GM18909 (cell line): ENCODE measurements at regions not wholly inside any gene's neighbourhood (a gene's known extent, or its start where the extent isn't known, plus 50 kb on each side); places are given as distances from the start of the nearest gene placed in this dataset.
A peak's percentile ranks its signal among the peaks of the same experiment; 100 is the strongest.
"Not testable (repeated sequence)": the region's sequence is repeated elsewhere in the genome, so short reads cannot be mapped to it uniquely, and the experiment has no call there.

ENCODE experiments used
- ATAC-seq: cut with Tn5 transposase; IDR thresholded peaks from one replicate; pipeline ENCODE4 v1.9.1; 2021; ENCODE audit warnings: mild to moderate bottlenecking; ENCODE audit not compliant: unreplicated experiment, poor library complexity

DNA sequence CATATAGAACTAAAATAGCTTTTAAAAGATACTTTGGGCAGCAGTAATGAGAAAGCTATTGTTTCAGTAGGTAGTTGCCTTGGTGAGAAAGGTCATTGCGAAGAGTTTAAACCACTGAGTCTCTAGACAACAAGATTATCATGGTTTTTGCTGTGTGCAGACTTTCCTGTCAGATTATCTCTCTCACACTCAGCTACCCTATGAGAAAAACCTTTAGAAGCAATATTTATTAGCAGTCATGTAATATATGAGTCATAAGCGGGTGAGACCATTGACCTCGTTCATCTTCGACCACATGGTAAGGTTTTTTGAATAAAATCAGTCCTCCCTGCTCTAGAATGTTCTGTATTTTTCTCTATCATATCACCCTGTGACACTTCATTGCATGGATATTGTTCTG is 59.9 kb downstream of the GPR65 start:
- no peak for ATAC-seq

DNA sequence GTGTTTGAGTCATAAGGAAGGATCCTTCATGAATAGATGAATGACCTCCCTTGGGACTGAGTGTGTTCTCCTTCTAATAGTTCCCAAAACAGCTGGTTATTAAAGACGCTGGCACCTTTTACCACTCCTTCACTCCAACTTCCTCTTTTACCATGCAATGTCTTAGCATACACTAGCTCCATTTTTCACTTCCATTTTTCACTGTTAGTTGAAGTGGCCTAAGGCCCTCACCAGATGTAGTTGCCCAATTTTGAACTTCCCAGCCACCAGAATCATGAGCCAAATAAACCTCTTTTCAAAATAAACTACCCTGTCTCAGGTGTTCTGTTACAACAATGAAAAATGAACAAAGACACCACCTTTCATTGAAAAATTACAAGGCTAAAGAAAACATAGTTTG is 64.7 kb downstream of the GPR65 start:
- no peak for ATAC-seq

DNA sequence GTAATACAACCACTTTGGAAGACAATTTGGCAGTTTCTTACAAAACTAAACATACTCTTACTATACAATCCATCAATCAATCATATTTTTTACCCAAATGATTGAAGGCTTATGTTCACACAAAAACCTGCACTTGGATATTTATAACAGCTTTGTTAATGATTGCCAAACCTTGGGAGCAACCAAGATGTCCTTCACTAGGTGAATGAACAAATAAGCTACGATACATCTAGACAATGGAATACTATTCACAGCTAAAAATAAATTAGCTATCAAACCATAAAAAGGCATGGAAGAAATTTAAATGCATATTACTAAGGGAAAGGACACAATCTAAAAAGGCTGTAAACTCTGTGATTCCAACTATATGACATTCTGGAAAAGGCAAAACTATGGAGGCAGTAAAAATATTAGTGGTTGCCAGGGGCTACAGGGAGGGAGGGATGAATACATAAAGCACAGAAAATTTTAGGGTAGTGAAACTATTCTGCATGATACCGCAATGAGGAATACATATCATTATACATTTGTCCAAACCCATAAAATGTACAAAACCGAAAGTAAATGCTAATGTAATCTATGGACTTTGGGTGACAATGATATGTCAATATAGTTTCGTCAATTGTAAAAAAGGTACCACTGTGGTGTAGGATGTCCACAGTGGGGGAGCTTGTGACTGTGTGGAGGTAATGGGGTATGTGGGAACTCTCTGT is 70.5 kb downstream of the GPR65 start:
- ATAC-seq: no peak

DNA sequence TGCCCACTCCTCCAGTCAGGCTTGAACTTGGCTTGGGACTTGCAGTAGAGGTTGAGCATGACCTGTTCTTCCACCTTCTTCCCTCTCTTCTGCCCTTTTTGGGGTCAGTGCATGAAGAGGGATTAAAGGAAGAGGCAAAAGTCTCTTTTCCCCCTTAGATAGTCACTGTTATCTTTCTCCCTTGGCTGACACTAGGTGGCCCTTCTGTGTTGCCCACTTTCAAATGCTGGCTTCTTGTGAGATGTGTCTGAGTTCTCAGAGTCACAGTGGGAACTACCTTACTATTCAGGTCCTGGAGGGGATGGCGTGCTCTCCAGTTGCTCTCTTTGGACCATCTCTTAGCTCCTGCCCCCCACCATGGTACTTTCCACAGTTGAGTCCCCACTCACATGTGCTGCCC is 73.6 kb downstream of the GPR65 start:
- no peak for ATAC-seq

DNA sequence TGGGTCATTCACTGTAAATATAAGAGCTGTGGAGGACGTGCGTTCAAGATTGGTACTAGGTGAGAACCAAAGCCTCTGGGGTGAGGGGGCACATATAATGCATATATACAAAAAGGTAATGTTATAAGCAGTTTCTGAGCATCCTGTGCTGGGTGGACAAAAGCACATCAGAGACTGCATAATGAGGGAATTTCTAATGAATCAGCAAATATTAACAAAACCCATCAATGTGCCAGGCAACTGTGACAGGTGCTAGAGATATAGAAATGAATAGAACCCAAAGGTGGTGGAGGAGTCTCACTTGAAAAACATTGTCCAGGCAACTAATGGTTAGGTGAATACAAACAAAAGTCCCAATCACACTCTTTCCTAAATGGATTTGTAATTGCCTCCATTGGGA is 74.7 kb downstream of the GPR65 start:
- ATAC-seq: no peak

DNA sequence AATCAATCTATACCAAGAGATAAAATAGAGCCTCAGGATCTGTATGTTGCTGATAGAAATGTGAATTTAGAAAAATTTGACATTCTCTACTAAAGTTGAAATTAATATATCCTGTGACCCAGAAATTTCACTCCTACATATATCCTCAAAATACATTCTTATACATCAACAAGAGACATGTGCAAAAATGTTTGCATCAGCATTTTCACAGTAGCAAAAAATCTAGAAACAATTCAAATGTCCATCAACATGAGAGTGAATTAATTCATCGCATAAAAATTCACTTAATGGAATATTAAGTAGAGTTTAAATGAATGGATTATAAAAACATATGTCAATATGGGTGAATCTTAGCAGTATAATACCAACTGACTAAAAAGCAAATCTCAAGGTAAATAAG is 80.8 kb downstream of the GPR65 start:
- ATAC-seq: no peak

DNA sequence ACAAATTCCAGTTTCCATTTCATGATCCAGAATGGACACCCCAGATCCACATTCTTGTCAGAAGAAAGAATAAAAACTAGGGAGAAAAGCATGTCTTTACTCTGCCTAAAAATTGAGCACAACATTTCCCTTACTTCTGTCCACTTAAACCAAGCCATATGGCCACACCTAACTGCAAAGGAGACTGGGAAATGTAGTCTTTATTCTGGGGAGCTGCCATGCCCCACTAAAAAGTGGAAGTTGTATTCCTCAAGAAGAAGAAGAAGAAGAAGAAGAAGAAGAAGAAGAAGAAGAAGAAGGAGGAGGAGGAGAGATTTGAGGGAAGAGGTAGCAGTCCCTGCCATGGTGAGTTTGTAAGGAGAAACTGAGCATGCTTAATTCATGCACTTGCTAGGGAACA is 84.5 kb downstream of the GPR65 start:
- no peak for ATAC-seq

DNA sequence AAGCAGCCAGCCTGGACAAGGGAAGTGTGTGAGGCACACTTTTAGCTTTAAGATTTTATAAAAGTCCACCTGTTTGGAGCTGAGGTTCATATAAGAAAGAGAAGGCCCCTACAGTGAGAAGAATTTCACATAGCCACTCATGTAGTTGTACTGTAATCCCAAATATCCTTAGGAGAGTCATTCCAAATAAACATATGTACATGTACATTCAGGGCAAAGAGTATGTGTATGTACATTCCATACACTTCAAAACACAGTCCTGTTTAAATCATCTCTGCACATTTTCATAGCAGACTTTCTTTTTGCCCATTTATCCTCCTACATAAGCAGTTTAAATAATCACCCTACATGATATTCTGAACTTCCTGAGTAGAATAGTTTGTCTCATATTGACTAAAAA is 87.6 kb downstream of the GPR65 start:
- ATAC-seq: no peak

DNA sequence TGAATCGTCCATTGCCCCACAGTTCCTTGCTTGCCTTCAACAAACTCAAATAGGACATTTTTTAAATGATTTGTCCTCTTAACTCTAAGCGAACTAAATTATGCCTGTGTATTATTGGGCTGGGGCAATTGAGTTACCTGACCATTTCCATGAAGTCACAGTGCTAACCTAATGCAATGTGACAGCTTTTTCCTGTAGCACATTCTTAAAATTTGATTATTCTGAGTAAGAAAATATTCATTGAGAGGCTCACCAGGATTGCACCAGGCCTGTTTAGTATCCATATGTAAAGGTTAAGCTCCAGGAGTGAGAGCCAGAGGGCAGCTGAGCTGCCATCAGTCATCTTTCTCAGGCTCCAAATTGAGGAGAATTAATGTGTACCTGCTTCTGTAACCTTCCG is 90.9 kb downstream of the GPR65 start:
- ATAC-seq: no peak

DNA sequence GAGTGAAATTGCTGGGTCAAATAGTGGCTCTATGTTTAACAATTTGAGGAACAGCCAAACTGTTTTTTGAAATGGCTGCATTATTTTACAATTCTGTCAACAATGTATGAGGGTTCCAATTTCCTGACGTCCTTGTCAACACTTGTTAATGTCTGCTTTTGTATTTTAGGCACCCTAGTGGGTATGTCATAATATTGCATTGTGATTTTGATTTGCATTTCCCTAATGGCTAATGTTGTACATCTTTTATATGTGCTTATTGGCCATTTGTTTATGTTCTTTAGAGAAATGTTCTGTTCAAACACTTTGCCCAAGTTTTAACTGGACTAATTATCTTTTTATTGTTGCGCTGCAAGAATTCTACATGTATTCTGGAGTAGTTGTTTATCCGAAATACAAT is 93.2 kb downstream of the GPR65 start:
- no peak for ATAC-seq

DNA sequence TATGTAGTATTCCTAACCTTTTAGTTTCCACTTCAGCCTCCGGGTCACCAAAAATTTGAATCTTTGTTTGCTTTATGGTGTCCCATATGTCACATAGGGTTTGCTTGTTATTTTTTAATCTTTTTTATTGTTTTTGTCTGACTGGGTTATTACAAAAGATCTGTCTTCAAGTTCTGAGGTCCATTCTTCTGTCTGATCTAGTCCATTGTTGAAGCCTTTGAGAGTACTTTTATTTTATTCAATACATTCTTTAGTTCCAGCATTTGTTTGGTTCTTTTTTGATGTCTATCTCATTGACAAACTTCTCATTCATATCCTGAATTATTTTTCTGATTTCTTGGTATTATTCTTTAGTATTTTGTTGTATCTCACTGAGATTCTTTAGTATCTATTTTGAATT is 99.8 kb downstream of the GPR65 start:
- ATAC-seq: no peak

DNA sequence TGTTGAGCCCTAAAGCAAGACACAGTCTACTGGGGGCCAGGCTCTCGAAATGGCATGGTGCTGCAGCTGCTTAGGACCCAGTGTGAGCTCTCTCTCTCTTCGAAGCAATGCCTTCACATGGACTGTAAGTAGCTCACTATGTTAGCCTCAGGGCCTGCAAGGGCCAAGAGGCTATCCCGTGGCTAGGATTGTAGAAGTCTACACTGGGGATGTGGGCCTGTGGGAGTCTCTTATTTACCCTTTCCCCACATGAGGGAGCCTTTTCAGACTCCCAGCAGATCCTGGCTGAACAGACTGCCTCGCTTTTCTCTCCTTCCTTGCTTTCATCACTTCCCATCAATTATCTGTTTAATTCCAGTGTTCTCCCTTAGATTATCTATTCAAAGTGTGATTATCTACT is 101.4 kb downstream of the GPR65 start:
- no peak for ATAC-seq

DNA sequence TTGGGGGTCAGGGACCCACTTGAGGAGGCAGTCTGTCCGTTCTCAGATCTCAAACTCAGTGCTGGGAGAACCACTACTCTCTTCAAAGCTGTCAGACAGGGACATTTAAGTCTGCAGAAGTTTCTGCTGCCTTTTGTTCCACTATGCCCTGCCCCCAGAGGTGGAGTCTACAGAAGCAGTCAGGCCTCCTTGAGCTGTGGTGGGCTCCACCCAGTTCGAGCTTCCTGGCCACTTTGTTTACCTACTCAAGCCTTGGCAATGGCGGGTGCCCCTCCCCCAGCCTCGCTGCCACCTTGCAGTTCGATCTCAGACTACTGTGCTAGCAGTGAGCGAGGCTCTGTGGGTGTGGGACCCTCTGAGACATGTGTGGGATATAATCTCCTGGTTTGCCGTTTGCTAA is 122.7 kb downstream of the GPR65 start:
- not testable (repeated sequence) for ATAC-seq

DNA sequence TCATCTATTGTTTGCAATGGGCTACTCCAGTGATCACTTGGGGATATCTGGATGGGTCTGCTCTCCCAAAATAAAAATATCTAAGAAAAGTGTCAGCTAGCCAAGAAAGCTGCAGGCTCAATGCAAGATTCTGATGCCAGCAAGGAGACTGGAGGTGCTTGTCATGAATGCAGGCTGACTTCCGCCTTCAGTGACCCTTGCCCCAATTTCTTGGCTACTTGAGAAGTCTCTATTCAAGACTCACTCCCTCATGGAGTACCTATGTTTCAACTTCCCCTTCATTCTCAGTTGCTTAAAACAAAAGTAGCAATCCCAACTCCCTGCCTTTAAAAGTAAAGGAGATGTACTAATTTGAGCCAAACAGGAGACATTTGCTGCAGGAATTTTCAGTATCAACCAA is 123.9 kb downstream of the GPR65 start:
- ATAC-seq: no peak

DNA sequence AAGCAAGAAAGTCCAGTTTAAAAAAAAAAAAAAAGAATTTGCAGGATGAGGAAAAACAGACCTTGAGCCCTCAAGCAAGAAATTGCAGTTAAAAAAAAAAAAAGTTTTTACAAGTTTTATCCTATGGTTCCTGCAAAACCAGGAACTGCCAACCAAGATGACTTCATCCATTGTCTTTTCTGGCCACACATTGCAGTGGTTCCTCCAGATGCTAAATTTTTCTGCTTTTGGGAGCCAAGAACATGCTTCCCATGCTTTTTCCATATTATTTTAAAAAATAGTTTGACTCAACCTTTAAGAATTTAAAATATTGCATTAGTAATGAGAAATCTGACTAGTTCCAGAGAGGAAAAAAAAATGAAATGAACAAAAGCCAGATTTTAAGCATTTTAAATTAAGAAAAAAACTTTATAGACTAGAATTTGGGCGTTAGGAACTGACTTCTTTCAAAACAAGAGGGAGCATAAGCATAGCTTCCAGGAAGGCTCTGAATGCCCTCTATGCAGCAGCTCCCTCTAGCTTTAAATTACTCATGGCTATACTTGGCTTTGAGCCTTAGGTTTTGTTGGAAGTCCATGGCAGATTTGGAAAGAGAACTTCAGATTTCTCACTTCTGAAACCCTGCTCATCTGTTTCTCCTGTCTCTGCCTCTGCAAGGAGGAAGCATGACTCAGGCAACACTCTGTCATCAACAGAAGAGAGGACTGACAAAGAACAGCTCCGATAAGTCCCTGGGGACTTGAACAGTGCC is 124.5 kb downstream of the GPR65 start:
- ATAC-seq: peak; percentile 66

DNA sequence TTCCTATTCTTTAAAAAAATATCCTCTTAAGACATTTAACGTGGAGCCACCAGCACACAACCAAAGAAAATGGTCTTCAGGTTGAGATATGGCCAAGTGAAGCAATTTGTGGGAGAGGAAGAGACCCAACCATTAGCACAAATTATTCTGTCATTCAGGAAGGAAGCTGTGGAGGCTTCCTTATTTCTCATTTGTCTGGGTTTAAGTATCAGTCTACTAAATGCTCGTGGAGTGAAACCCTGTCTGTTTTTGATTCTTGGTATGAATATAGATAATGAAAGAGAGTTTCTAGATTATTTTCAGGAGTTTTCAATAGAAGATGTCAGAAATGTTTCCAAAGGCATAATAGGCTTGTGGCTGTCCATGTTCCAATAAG is 125.1 kb downstream of the GPR65 start:
- ATAC-seq: peak; percentile 26
